ENCODE measurements at regions not wholly inside any gene's neighbourhood (a gene's known extent, or its start where the extent isn't known, plus 50 kb on each side); places are given as distances from the start of the nearest gene placed in this dataset.

DNA sequence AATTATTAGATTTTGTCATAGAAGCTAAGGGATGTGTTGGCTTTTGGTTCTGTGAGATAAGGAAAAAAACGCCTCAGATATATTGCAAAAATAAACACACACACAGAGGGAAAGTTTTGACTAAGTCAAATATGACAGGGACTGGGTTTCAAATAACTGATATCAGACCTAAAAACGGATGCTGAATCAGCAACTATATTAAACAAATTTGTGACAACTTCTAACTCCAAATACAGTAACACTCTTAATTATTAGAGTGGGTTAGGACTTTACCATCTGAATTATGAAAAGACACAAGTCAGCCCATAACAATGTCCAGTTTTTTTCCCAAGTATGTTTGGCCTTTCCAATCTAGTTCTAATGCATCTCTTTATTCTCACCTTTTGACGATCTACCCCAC is 2693.1 kb downstream of the ARAP2 start:
- TF ChIP-seq GABPA (IDR thresholded peaks at IDR 0.05; ENCODE audit: borderline replicate concordance, insufficient read depth, low read length) (no peak), KDM1A (IDR thresholded peaks at IDR 0.05; ENCODE audit: borderline replicate concordance, low read length) (no peak), SAP30 (IDR thresholded peaks at IDR 0.05; ENCODE audit: insufficient read depth, insufficient replicate concordance, low read length) (no peak), POLR2AphosphoS5 (IDR thresholded peaks at IDR 0.05; ENCODE audit: low read depth, low read length) (no peak), CHD2 (IDR thresholded peaks at IDR 0.05; ENCODE audit: low read length) (no peak), JUND (IDR thresholded peaks at IDR 0.05; ENCODE audit: low read length) (no peak), CHD1 (IDR thresholded peaks at IDR 0.05; ENCODE audit: low read depth, low read length) (no peak), YY1 (IDR thresholded peaks at IDR 0.05; ENCODE audit: low read depth, low read length) (no peak), SRF (IDR thresholded peaks at IDR 0.05; ENCODE audit: low read depth, low read length) (no peak), MAFK (IDR thresholded peaks at IDR 0.05; ENCODE audit: low read depth, low read length) (no peak), POU5F1 (IDR thresholded peaks at IDR 0.05; ENCODE audit: low read depth, low read length) (no peak)
- TF ChIP-seq, protein P1, sequence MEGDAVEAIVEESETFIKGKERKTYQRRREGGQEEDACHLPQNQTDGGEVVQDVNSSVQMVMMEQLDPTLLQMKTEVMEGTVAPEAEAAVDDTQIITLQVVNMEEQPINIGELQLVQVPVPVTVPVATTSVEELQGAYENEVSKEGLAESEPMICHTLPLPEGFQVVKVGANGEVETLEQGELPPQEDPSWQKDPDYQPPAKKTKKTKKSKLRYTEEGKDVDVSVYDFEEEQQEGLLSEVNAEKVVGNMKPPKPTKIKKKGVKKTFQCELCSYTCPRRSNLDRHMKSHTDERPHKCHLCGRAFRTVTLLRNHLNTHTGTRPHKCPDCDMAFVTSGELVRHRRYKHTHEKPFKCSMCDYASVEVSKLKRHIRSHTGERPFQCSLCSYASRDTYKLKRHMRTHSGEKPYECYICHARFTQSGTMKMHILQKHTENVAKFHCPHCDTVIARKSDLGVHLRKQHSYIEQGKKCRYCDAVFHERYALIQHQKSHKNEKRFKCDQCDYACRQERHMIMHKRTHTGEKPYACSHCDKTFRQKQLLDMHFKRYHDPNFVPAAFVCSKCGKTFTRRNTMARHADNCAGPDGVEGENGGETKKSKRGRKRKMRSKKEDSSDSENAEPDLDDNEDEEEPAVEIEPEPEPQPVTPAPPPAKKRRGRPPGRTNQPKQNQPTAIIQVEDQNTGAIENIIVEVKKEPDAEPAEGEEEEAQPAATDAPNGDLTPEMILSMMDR (IDR thresholded peaks at IDR 0.05; ENCODE audit: control extremely low read depth in 1 of 3, insufficient read depth in 1 of 3, low read depth in 1 of 3, low read length in 3 of 3): no peak
- TF ChIP-seq, protein P2, sequence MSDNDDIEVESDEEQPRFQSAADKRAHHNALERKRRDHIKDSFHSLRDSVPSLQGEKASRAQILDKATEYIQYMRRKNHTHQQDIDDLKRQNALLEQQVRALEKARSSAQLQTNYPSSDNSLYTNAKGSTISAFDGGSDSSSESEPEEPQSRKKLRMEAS (IDR thresholded peaks at IDR 0.05): no peak
